ENCODE measurements at regions not wholly inside any gene's neighbourhood (a gene's known extent, or its start where the extent isn't known, plus 50 kb on each side); places are given as distances from the start of the nearest gene placed in this dataset.

- DNase-seq, result no peak
- no peak overlapping the region for H3K9ac ChIP-seq (ENCODE audit: extremely low read depth, low read length, poor library complexity, severe bottlenecking)
- H3K4me3 ChIP-seq (ENCODE audit: low read length), result no peak overlapping the region
- H3K27ac ChIP-seq (ENCODE audit: low read depth, low read length), result no peak overlapping the region
- no peaks in the 10 kb centered on the region for H3K4me1 Mint-ChIP-seq
- H3K9me3 Mint-ChIP-seq, result no peaks in the 10 kb centered on the region
- no peaks in the 10 kb centered on the region for H3K4me1 ChIP-seq (ENCODE audit: control insufficient read depth, insufficient read depth, low read length)
- H3K27ac Mint-ChIP-seq, result no peak overlapping the region
- WGBS, 2 experiments (ENCODE audit: insufficient coverage in 1 of 2, insufficient read length in 1 of 2), result 91% methylated on average over 1 of the region's 1 CpG; no CpG with 5 or more reads in 1 of the 2 experiments
- H3K36me3 ChIP-seq (ENCODE audit: control insufficient read depth, insufficient read depth, low read length), result no peaks in the 10 kb centered on the region
- TF ChIP-seq, protein P1, sequence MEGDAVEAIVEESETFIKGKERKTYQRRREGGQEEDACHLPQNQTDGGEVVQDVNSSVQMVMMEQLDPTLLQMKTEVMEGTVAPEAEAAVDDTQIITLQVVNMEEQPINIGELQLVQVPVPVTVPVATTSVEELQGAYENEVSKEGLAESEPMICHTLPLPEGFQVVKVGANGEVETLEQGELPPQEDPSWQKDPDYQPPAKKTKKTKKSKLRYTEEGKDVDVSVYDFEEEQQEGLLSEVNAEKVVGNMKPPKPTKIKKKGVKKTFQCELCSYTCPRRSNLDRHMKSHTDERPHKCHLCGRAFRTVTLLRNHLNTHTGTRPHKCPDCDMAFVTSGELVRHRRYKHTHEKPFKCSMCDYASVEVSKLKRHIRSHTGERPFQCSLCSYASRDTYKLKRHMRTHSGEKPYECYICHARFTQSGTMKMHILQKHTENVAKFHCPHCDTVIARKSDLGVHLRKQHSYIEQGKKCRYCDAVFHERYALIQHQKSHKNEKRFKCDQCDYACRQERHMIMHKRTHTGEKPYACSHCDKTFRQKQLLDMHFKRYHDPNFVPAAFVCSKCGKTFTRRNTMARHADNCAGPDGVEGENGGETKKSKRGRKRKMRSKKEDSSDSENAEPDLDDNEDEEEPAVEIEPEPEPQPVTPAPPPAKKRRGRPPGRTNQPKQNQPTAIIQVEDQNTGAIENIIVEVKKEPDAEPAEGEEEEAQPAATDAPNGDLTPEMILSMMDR (conservative IDR thresholded peaks at IDR 0.05), result no peak
- H3K27me3 Mint-ChIP-seq (ENCODE audit: insufficient read depth), result no peaks in the 10 kb centered on the region
- no peak overlapping the region for H3K4me3 Mint-ChIP-seq
- H3K27me3 ChIP-seq (ENCODE audit: control insufficient read depth, insufficient read depth, low read length, poor library complexity, severe bottlenecking), result no peaks in the 10 kb centered on the region
- H3K9me3 ChIP-seq (ENCODE audit: control insufficient read depth, low read length), result no peaks in the 10 kb centered on the region
- no peaks in the 10 kb centered on the region for H3K36me3 Mint-ChIP-seq (ENCODE audit: low read depth)
These were observed 914.4 kb upstream of the COX7C start for GRCh38 chr5:85703296-85703695.

- no CpG with 5 or more reads among the region's 1 CpG for WGBS, 2 experiments (ENCODE audit: insufficient coverage in 1 of 2, insufficient read length in 1 of 2)
- Mint-ChIP-seq H3K9me3 (no peaks in the 10 kb centered on the region), H3K27me3 (ENCODE audit: insufficient read depth) (no peaks in the 10 kb centered on the region), H3K36me3 (ENCODE audit: low read depth) (no peaks in the 10 kb centered on the region), H3K4me3 (no peak overlapping the region), H3K27ac (no peak overlapping the region), H3K4me1 (no peaks in the 10 kb centered on the region)
- DNase-seq, result no peak
- Histone ChIP-seq H3K9me3 (ENCODE audit: control insufficient read depth, low read length) (no peaks in the 10 kb centered on the region), H3K36me3 (ENCODE audit: control insufficient read depth, insufficient read depth, low read length) (no peaks in the 10 kb centered on the region), H3K9ac (ENCODE audit: extremely low read depth, low read length, poor library complexity, severe bottlenecking) (no peak overlapping the region), H3K27me3 (ENCODE audit: control insufficient read depth, insufficient read depth, low read length, poor library complexity, severe bottlenecking) (no peaks in the 10 kb centered on the region), H3K4me1 (ENCODE audit: control insufficient read depth, insufficient read depth, low read length) (no peaks in the 10 kb centered on the region), H3K4me3 (ENCODE audit: low read length) (no peak overlapping the region), H3K27ac (ENCODE audit: low read depth, low read length) (no peak overlapping the region)
- TF ChIP-seq, protein P1 (conservative IDR thresholded peaks at IDR 0.05), result no peak
These were observed 908.0 kb upstream of the COX7C start for GRCh38 chr5:85709728-85710127.

DNA sequence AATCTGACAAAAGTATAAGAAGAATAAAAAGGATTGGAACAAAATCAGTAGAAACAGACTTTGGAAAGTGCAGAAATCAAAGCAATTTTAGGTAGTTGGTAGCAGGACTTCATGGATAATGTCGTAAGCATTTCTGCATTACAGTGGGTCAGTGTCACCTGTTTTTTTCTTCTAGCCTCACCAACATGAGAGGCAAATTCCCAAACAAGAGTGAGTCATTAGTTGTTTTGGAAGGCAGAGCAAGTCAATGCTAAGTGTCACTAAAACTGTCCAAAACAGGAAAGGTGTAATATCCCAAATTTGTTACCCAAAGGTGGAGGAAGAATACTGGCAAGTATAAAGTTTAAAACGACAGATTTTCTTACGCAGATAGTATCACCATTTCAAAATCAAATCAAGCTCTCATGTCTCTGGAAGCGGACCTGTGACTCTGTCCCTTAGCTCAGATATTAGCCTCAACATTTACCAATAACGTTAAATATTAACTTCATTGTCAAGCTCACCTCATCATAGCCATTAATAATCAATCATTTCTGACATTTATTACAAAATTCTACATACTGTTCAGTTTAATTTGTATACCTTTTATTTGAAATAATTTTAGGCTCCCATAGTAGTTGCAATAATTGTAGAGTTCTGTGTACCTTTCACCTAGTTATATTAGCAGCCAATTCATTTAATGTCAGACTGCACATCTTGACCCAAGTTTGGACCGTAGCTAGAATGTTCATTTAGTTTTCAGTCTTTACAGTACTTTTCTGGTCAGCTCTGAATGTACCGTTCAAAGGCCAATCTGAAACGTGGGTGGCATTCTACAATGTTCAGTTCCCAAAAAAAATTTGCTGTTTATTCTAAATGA is 901.2 kb upstream of the COX7C start:
- Histone ChIP-seq H3K4me1 (ENCODE audit: control insufficient read depth, insufficient read depth, low read length) (no peaks in the 10 kb centered on the region), H3K9me3 (ENCODE audit: control insufficient read depth, low read length) (no peaks in the 10 kb centered on the region), H3K36me3 (ENCODE audit: control insufficient read depth, insufficient read depth, low read length) (no peaks in the 10 kb centered on the region), H3K27me3 (ENCODE audit: control insufficient read depth, insufficient read depth, low read length, poor library complexity, severe bottlenecking) (no peaks in the 10 kb centered on the region), H3K9ac (ENCODE audit: extremely low read depth, low read length, poor library complexity, severe bottlenecking) (no peak overlapping the region), H3K4me3 (ENCODE audit: low read length) (no peak overlapping the region), H3K27ac (ENCODE audit: low read depth, low read length) (no peak overlapping the region)
- Mint-ChIP-seq H3K4me1 (no peaks in the 10 kb centered on the region), H3K27ac (no peak overlapping the region), H3K4me3 (no peak overlapping the region), H3K27me3 (ENCODE audit: insufficient read depth) (no peaks in the 10 kb centered on the region), H3K9me3 (no peaks in the 10 kb centered on the region), H3K36me3 (ENCODE audit: low read depth) (no peaks in the 10 kb centered on the region)
- DNase-seq, result no peak
- 88 to 95% methylated on average over 7 to 8 of the region's 8 CpGs for WGBS, 2 experiments (ENCODE audit: insufficient coverage in 1 of 2, insufficient read length in 1 of 2)
- TF ChIP-seq, protein P1 (conservative IDR thresholded peaks at IDR 0.05), result no peak
